Epithelial cell of esophagus (primary cell): ENCODE measurements at regions not wholly inside any gene's neighbourhood (a gene's known extent, or its start where the extent isn't known, plus 50 kb on each side); places are given as distances from the start of the nearest gene placed in this dataset.
"Not testable (repeated sequence)": the region's sequence is repeated elsewhere in the genome, so short reads cannot be mapped to it uniquely, and the experiment has no call there.

Experiments
- DNase-seq: peaks from one replicate; pipeline ENCODE4 v3.0.0; 2010; ENCODE audit warnings: low read depth
- H3K4me3 ChIP-seq: 2 replicates; pipeline ENCODE4 v1.5.1; 2011; ENCODE audit warnings: mild to moderate bottlenecking, low read length, control low read depth
- CTCF ChIP-seq: IDR thresholded peaks from 2 replicates; pipeline ENCODE4 v1.5.1; 2011; ENCODE audit warnings: low read depth, mild to moderate bottlenecking, low read length, control low read depth, inconsistent platforms; ENCODE audit not compliant: insufficient read depth; ENCODE audit errors: missing control alignments

GRCh38 chr10:26939290-26939961 lies 78.7 kb upstream of the ABI1 start:
- no peak for TF ChIP-seq CTCF
- DNase-seq = no peak

DNA sequence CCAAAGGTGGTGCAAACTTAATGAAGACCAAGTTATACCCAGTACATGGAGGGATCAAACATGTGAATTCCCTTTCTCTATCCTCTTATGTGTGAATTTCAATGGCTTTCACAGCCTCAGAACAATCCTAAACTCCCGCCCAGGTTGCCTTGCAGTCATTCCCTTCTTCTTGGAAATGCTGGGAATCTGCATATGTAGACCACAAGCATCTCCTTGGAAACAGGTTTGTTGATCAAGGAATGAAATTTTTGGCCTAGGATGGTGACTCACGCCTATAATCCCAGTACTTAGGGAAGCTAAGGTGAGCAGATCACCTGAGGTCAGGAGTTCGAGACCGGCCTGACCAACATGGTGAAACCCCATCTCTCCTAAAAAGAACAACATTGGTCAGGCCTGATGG lies 77.8 kb upstream of the ABI1 start:
- no peak overlapping the region for H3K4me3 ChIP-seq
- TF ChIP-seq CTCF = no peak
- DNase-seq = no peak

More at GRCh38 chr10:26939290-26939961, 78.7 kb upstream of the ABI1 start:
- H3K4me3 ChIP-seq = no peak overlapping the region

- TF ChIP-seq CTCF = no peak
- no peak for DNase-seq
- no peak overlapping the region for H3K4me3 ChIP-seq
Observed at GRCh38 chr10:26937371-26937770, 76.6 kb upstream of the ABI1 start.

DNA sequence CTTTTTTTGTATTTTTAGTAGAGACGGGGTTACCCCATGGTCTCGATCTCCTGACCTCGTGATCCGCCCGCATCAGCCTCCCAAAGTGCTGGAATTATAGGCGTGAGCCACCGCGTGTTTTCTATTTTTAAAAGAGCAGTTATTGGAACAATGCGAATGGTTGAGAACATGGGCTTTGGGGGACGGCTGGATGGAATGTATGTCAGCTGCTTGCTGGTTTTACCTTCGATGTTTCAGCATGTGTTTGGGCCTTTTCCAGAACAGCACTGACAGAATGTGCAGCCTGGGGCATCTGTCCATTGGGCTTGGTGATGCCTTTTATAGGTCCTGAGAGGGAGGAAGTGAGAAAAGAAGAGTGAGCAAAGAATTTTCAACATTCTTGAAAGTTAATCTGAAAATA lies 73.4 kb upstream of the ABI1 start:
- DNase-seq, H3K4me3 ChIP-seq: not testable (repeated sequence)

DNA sequence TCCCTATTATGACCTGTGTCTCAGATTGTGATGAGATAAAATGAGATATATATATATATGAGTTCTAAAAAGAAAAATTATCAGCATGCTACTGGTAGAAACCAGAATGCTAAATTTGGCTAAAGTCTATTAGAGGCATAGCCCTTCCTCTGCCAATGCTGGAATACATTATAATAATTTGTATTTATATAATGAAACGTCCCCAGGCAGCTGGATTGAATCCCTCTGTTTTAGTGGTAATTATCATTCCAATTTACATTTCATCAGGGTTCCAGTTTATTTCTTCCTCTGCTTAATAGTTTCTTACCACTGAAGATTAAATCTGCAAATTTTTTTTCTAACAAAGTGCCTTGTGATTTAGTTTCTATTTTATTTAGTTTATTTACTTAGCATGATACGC lies 71.8 kb upstream of the ABI1 start:
- TF ChIP-seq CTCF = no peak
- no peak for DNase-seq
- H3K4me3 ChIP-seq = no peak overlapping the region

- DNase-seq = no peak
- H3K4me3 ChIP-seq = no peak overlapping the region
- TF ChIP-seq CTCF = no peak
Observed at GRCh38 chr10:26931223-26931622, 70.5 kb upstream of the ABI1 start.

- DNase-seq, H3K4me3 ChIP-seq: not testable (repeated sequence)
Observed at GRCh38 chr10:26922824-26923223, 62.1 kb upstream of the ABI1 start.

- not testable (repeated sequence) for DNase-seq, H3K4me3 ChIP-seq
Observed at GRCh38 chr10:26919156-26919860, 58.5 kb upstream of the ABI1 start.
